Psoas muscle (tissue), 7 donors: ENCODE measurements at regions not wholly inside any gene's neighbourhood (a gene's known extent, or its start where the extent isn't known, plus 50 kb on each side); places are given as distances from the start of the nearest gene placed in this dataset.

ENCODE experiments used
- ATAC-seq, 4 donors: fragments of 200-7000 bp; cut with Tn5 transposase; one replicate each; pipeline ENCODE4 v1.9.1; 2020; ENCODE audit warnings: moderate library complexity in 3 of 4, mild to moderate bottlenecking in 2 of 4
- DNase-seq, 2 donors: peaks; one replicate each; pipeline ENCODE4 v3.0.0-alpha.2; 2020
- H3K27ac ChIP-seq: fragments of 200-600 bp; one replicate; pipeline ENCODE4 v1.8.0; 2022
- H3K27me3 ChIP-seq, 3 donors: fragments of 200-600 bp in 1 of 3; one replicate each; pipeline versions ENCODE4 v1.6.1 to v1.8.0; 2013 to 2022; ENCODE audit warnings: low read length in 2 of 3, mild to moderate bottlenecking in 2 of 3, moderate library complexity in 1 of 3; ENCODE audit not compliant: insufficient read depth in 3 of 3
- H3K36me3 ChIP-seq, 2 donors: fragments of 200-600 bp in 1 of 2; one replicate each; pipeline versions ENCODE4 v1.6.1 to v1.8.0; 2013 to 2022; ENCODE audit warnings: low read depth in 1 of 2, mild to moderate bottlenecking in 1 of 2, moderate library complexity in 1 of 2; ENCODE audit not compliant: insufficient read depth in 1 of 2
- H3K4me1 ChIP-seq: fragments of 200-600 bp; one replicate; pipeline ENCODE4 v1.8.0; 2022
- H3K4me3 ChIP-seq: fragments of 200-600 bp; one replicate; pipeline ENCODE4 v1.8.0; 2022; ENCODE audit warnings: mild to moderate bottlenecking
- H3K9me3 ChIP-seq: fragments of 200-600 bp; one replicate; pipeline ENCODE4 v1.8.0; 2022
- WGBS, 3 donors: extraction: QIAGEN DNeasy Blood & Tissue Kit; methylation state at CpG; one replicate each; pipeline versions ENCODE4 v1.1.6 to v1.1.7; 2013; 5-methylcytosine and 5-hydroxymethylcytosine counted together
- intact Hi-C, 2 donors: fragments of 100-400 bp; cut with DNase I; formaldehyde crosslinking; loops; one replicate each; pipeline versions ENCODE4 v1.11.0 to v1.14.2; 2022
- TF ChIP-seq, protein P1 (sequence below): fragments of 200-600 bp; IDR thresholded peaks from one replicate; pipeline ENCODE4 v1.8.0; 2022; ENCODE audit warnings: antibody characterized with exemption
- donor health status: healthy with polysubstance abuse.
- donor health status: DM: no; HTN: no; CAD: no; lungs with moderate emphysema.
- donor health status: Bipolar disorder and iron deficiency.
- donor health status: healthy.
- donor health status: DM: yes; HTN: yes; CAD: no.
- donor health status: DM: no; HTN: no; CAD: no.
- donor health status: DM: yes; HTN: yes; CAD: no.

DNA sequence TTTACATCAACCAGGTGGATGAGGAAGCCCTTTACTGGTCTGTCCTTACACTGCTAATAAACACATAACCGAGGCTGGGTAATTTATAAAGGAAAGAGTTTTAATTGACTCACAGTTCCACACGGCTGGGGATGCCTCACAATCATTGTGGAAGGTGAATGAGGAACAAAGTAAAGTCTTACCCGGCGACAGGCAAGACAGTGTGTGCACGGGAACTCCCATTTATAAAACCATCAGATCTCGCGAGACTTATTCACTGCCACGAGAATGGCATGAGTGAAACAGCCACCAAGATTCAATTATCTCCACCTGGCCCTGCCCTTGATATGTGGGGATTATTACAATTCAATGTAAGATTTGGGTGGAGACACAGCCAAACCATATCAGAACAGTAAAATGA is 67.3 kb upstream of the GRAMD2B start:
- DNase-seq (no peak), ATAC-seq (no peak)
- WGBS, 3 donors = 73 to 75% (median 74%) methylated on average over 8 of the region's 8 CpGs
- Histone ChIP-seq H3K9me3 (no peaks in the 10 kb centered on the region), H3K27me3 (no peaks in the 10 kb centered on the region), H3K4me3 (no peak overlapping the region), H3K36me3 (no peaks in the 10 kb centered on the region), H3K4me1 (no peaks in the 10 kb centered on the region), H3K27ac (no peak overlapping the region)
- intact Hi-C loops = loop anchor here in 1 of 2 donors (10.0 kb wide), 1 partner anchor 69 kb away; the partner anchor contains the start of gene GRAMD2B
- TF ChIP-seq, protein P1, sequence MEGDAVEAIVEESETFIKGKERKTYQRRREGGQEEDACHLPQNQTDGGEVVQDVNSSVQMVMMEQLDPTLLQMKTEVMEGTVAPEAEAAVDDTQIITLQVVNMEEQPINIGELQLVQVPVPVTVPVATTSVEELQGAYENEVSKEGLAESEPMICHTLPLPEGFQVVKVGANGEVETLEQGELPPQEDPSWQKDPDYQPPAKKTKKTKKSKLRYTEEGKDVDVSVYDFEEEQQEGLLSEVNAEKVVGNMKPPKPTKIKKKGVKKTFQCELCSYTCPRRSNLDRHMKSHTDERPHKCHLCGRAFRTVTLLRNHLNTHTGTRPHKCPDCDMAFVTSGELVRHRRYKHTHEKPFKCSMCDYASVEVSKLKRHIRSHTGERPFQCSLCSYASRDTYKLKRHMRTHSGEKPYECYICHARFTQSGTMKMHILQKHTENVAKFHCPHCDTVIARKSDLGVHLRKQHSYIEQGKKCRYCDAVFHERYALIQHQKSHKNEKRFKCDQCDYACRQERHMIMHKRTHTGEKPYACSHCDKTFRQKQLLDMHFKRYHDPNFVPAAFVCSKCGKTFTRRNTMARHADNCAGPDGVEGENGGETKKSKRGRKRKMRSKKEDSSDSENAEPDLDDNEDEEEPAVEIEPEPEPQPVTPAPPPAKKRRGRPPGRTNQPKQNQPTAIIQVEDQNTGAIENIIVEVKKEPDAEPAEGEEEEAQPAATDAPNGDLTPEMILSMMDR = no peak

- DNase-seq (no peak), ATAC-seq (no peak)
- TF ChIP-seq, protein P1 = no peak
- Histone ChIP-seq H3K4me3 (no peak overlapping the region), H3K36me3 (no peaks in the 10 kb centered on the region), H3K27ac (no peak overlapping the region), H3K4me1 (no peaks in the 10 kb centered on the region), H3K9me3 (no peaks in the 10 kb centered on the region), H3K27me3 (no peaks in the 10 kb centered on the region)
- WGBS, 3 donors = 76 to 93% (median 88%) methylated on average over 4 of the region's 4 CpGs
- intact Hi-C loops = loop anchor here in 1 of 2 donors (10.0 kb wide), 1 partner anchor 67 kb away; the partner anchor contains the start of gene GRAMD2B
These were observed 65.4 kb upstream of the GRAMD2B start for GRCh38 chr5:126357585-126358342.

GRCh38 chr5:126358525-126358924 is 64.7 kb upstream of the GRAMD2B start:
- 60 to 72% (median 66%) methylated on average over 4 of the region's 4 CpGs for WGBS, 3 donors
- Histone ChIP-seq H3K36me3 (no peaks in the 10 kb centered on the region), H3K9me3 (no peaks in the 10 kb centered on the region), H3K27ac (no peak overlapping the region), H3K4me1 (no peaks in the 10 kb centered on the region), H3K27me3 (no peaks in the 10 kb centered on the region), H3K4me3 (no peak overlapping the region)
- intact Hi-C loops = loop anchor here in 1 of 2 donors (10.0 kb wide), 1 partner anchor 66 kb away; the partner anchor contains the start of gene GRAMD2B
- no peak for ATAC-seq
- DNase-seq = no peak
- TF ChIP-seq, protein P1 = no peak

GRCh38 chr5:126359884-126360283 is 63.3 kb upstream of the GRAMD2B start:
- 90 to 94% (median 93%) methylated on average over 6 of the region's 6 CpGs for WGBS, 3 donors
- Histone ChIP-seq H3K27me3 (no peaks in the 10 kb centered on the region), H3K9me3 (no peaks in the 10 kb centered on the region), H3K36me3 (no peaks in the 10 kb centered on the region), H3K4me1 (no peaks in the 10 kb centered on the region), H3K27ac (no peak overlapping the region), H3K4me3 (no peak overlapping the region)
- TF ChIP-seq, protein P1 = no peak
- DNase-seq = no peak
- ATAC-seq = no peak
- intact Hi-C loops = loop anchor here in 1 of 2 donors (10.0 kb wide), 1 partner anchor 65 kb away; the partner anchor contains the start of gene GRAMD2B
